Esophagus muscularis mucosa (tissue), 4 donors: ENCODE measurements at regions not wholly inside any gene's neighbourhood (a gene's known extent, or its start where the extent isn't known, plus 50 kb on each side); places are given as distances from the start of the nearest gene placed in this dataset.

ENCODE experiments used
- EP300 ChIP-seq: sonication (generic); formaldehyde crosslinking; IDR thresholded peaks from one replicate; pipeline ENCODE4 v1.6.1; 2017; ENCODE audit warnings: antibody characterized with exemption
- POLR2A ChIP-seq: fragments of 450-650 bp; IDR thresholded peaks from one replicate; pipeline ENCODE4 v1.6.1; 2017; ENCODE audit warnings: antibody characterized with exemption, moderate library complexity, mild to moderate bottlenecking, low read depth
- POLR2AphosphoS5 ChIP-seq, 2 donors: sonication (generic); formaldehyde crosslinking; IDR thresholded peaks; one replicate each; pipeline ENCODE4 v1.6.1; 2017; ENCODE audit warnings: antibody characterized with exemption in 2 of 2
- TF ChIP-seq, protein P1 (sequence below), 3 experiments: fragments of 200-600 bp in 2 of 3; fragments of 450-650 bp in 1 of 3; sonication (generic) in 2 of 3; IDR thresholded peaks; one replicate each; pipeline ENCODE4 v1.5.1; 2017 to 2019; ENCODE audit warnings: antibody characterized with exemption in 3 of 3, mild to moderate bottlenecking in 2 of 3, moderate library complexity in 1 of 3

DNA sequence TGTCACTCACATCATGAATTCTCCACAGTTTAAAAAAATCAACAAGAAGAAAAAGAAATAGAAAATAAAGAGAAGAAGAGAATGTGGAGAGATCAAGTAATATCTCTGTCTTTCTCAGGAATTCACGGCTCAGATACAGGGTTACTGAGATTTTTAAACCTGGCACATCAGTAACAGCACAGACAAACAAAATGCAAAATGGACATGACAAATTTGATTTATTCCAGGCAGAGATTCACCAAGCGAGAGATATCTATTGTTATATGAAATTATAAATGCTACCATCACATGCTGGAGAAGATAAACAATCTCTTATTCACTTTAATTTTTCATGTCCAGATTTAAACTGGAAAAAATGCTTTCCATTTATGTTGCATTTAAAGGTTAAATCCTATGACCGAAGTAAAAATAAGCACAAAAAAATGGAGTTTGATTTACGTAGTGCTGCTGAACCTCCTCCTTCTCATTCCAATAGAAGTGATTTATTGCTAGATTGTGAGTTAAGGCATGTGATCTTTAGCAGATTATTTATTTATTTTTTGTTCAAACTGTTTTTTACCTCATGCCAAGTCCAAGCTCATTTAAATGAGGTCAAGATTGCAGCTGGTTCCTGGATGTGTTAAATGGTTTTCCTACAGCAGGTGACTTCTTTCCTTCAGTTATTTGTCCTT is 926.4 kb downstream of the MAT2B start:
- TF ChIP-seq, protein P1, sequence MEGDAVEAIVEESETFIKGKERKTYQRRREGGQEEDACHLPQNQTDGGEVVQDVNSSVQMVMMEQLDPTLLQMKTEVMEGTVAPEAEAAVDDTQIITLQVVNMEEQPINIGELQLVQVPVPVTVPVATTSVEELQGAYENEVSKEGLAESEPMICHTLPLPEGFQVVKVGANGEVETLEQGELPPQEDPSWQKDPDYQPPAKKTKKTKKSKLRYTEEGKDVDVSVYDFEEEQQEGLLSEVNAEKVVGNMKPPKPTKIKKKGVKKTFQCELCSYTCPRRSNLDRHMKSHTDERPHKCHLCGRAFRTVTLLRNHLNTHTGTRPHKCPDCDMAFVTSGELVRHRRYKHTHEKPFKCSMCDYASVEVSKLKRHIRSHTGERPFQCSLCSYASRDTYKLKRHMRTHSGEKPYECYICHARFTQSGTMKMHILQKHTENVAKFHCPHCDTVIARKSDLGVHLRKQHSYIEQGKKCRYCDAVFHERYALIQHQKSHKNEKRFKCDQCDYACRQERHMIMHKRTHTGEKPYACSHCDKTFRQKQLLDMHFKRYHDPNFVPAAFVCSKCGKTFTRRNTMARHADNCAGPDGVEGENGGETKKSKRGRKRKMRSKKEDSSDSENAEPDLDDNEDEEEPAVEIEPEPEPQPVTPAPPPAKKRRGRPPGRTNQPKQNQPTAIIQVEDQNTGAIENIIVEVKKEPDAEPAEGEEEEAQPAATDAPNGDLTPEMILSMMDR (IDR thresholded peaks at IDR 0.05), result no peak
- no peak for TF ChIP-seq POLR2AphosphoS5 (IDR thresholded peaks at IDR 0.05)
- no peak for TF ChIP-seq POLR2A
- TF ChIP-seq EP300, result no peak
